NB4 (cell line): ENCODE measurements at regions not wholly inside any gene's neighbourhood (a gene's known extent, or its start where the extent isn't known, plus 50 kb on each side); places are given as distances from the start of the nearest gene placed in this dataset.
A peak's percentile ranks its signal among the peaks of the same experiment; 100 is the strongest.

Experiments
- DNase-seq: peaks from one replicate; pipeline ENCODE4 v3.0.0; 2010; ENCODE audit warnings: low read depth
- H3K4me3 ChIP-seq: one replicate; pipeline ENCODE4 v1.5.1; 2011; ENCODE audit warnings: mild to moderate bottlenecking, low read depth, low read length, moderate library complexity
- CTCF ChIP-seq: IDR thresholded peaks from one replicate; pipeline ENCODE4 v1.5.1; 2012; ENCODE audit warnings: low read depth, low read length
- MAX ChIP-seq: IDR thresholded peaks from 2 replicates; pipeline ENCODE4 v1.6.1; 2011; ENCODE audit warnings: low read depth, low read length
- MYC ChIP-seq: IDR thresholded peaks from 2 replicates; pipeline ENCODE4 v1.6.1; 2011; ENCODE audit warnings: low read depth, low read length
- POLR2A ChIP-seq: IDR thresholded peaks from 2 replicates; pipeline ENCODE4 v1.6.1; 2011; ENCODE audit warnings: mild to moderate bottlenecking; ENCODE audit not compliant: insufficient read length; ENCODE audit errors: extremely low read depth

- DNase-seq: no peak
- TF ChIP-seq POLR2A (no peak), CTCF (no peak), MAX (no peak), MYC (no peak)
- H3K4me3 ChIP-seq: no peak overlapping the region
Observed at GRCh38 chr16:22665048-22665797, 148.7 kb upstream of the HS3ST2 start.

GRCh38 chr16:22665803-22666202, 148.2 kb upstream of the HS3ST2 start:
- DNase-seq: no peak
- TF ChIP-seq POLR2A: no peak
- TF ChIP-seq MAX: no peak
- TF ChIP-seq CTCF: no peak
- no peak for TF ChIP-seq MYC
- H3K4me3 ChIP-seq: no peak overlapping the region

GRCh38 chr16:22668318-22668717, 145.6 kb upstream of the HS3ST2 start:
- no peak overlapping the region for H3K4me3 ChIP-seq
- no peak for TF ChIP-seq POLR2A
- no peak for TF ChIP-seq MAX
- TF ChIP-seq MYC: no peak
- no peak for TF ChIP-seq CTCF

GRCh38 chr16:22670044-22670536, 143.9 kb upstream of the HS3ST2 start:
- DNase-seq: no peak
- no peak overlapping the region for H3K4me3 ChIP-seq
- no peak for TF ChIP-seq MAX
- no peak for TF ChIP-seq CTCF
- TF ChIP-seq POLR2A: no peak
- TF ChIP-seq MYC: no peak

More at GRCh38 chr16:22668318-22668717, 145.6 kb upstream of the HS3ST2 start:
- no peak for DNase-seq

- TF ChIP-seq CTCF (no peak), MYC (no peak), POLR2A (no peak), MAX (no peak; the same call in 1 of the 2 replicates)
- DNase-seq: peak; percentile 41
- H3K4me3 ChIP-seq: no peak overlapping the region
Observed at GRCh38 chr16:22670551-22671041, 143.4 kb upstream of the HS3ST2 start.
